Pons (tissue), 1 donor: ENCODE measurements at regions not wholly inside any gene's neighbourhood (a gene's known extent, or its start where the extent isn't known, plus 50 kb on each side); places are given as distances from the start of the nearest gene placed in this dataset.
"Not testable (repeated sequence)": the region's sequence is repeated elsewhere in the genome, so short reads cannot be mapped to it uniquely, and the experiment has no call there.

Experiments used
- DNase-seq: peaks from one replicate; pipeline ENCODE4 v3.0.0-alpha.2; 2016; ENCODE audit warnings: low spot score

DNA sequence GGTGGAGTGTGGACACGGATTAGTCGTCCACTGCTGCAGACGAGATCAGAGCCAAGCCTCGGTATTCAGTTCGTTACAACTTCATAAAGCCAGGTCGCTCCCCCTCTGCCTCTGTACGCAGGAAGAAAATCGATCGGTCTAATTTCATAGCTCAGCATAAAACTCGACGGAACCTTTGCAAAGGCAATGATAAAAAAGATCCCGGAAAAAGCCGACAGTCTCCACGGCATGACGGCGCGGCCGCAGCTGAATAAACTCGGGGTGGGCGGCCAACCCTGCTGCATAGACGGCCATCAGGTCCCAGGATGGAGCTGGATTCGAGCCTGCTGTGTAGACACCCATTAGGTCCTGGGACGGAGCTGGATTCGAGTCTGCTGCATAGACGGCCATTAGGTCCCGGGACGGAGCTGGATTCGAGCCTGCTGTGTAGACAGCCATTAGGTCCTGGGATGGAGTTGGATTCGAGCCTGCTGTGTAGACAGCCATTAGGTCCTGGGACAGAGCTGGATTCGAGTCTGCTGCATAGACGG is 113.8 kb upstream of the PPP2R3B start:
- DNase-seq: no peak

DNA sequence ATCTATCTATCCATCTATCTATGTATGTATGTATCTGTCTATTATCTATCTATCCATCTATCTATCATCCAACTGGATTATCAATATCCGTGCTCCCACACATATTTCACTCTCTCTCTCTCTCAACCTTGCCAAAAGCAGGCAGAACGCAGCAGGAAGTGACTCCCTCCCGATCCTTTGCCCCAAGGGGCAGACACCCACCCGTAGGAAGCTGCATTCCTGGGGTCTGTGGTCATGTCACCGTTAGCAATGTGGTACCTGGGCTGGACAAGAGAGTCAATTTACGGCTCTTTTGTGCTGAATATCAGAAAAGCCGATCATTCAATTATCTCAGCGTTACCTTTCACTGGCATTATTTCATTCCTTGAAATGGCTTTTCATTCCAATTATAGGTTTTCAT is 119.6 kb upstream of the PPP2R3B start:
- DNase-seq: no peak

DNA sequence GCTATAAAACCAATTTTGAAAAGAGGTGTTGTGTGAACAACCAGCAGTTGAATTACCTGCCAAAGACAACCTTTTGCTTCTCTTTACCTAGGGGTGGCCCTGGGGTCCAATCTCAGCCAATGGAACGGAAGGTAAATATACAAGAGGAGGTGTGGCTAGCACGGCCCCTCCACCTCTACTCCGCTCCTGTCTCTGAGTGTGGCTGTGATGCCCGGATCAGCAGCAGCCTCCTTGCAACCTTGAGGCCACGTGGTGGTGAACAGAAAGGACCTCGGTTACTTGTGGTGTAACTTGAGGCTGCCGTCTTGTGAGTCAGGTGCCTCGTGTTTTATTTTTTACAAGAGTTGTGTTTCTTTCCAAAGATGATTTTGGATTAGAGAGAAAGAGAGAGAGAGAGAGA is 121.5 kb upstream of the PPP2R3B start:
- no peak for DNase-seq

DNA sequence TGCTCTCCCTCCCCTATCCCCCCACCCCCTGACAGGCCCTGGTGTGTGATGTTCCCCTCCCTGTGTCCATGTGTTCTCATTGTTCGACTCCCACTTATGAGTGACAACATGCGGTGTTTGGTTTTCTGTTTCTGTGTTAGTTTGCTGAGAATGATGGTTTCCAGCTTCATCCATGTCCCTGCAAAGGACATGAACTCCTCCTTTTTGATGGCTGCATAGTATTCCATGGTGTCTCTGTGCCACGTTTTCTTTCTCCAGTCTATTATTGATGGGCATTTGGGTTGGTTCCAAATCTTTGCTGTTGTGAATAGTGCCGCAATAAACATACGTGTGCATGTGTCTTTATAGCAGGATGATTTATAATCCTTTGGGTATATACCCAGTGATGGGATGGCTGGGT is 121.8 kb upstream of the SHOX start:
- DNase-seq: not testable (repeated sequence)

DNA sequence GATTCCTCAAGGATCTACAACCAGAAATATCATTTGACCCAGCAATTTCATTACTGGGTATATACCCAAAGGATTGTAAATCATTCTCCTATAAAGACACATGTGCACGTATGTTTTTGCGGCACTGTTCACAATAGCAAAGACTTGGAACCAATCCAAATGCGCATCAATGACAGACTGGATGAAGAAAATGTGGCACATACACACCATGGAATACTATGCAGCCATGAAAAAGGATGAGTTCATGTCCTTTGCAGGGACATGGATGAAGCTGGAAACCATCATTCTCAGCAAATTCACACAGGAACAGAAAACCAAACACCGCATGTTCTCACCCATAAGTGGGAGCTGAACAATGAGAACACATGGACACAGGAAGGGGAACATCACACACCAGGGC is 119.5 kb upstream of the SHOX start:
- DNase-seq: not testable (repeated sequence)

DNA sequence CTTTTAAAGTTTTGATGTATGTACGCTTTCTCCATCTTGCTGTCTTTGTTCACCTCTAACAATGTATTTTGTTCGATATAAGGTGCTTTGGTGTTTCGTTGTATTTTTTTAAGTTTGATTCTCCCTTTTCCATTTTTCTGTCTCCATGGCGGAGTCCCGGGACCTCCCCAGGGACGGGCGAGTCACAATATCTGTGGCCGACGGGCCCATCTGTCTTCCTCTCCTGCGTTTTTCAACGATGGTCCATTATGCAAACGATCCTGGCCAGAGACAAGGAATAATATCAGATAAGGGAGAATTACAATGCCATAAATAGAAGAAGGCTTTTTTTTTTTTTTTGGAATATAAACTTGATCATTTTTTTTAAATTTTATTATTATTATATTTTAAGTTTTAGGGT is 112.3 kb upstream of the SHOX start:
- no peak for DNase-seq

DNA sequence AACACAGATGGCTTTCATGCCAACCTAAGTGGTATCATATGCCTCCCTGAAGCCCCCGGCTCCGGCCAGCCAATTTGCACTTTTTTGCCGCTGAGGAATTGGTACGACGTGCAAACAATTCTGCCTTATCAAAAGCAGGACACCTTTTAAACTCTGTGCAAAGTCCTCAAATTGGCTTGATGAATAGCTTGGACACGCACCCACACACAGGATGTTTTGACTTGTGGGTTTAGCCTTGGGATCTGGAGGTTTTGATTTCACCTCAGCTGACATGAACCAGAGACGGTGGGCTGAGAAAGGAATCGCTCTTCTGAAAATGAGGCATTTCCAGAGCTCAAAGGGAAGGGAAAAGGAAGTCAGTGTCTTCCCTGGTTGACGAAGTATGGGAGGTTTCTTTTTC is 110.8 kb upstream of the SHOX start:
- DNase-seq: no peak

DNA sequence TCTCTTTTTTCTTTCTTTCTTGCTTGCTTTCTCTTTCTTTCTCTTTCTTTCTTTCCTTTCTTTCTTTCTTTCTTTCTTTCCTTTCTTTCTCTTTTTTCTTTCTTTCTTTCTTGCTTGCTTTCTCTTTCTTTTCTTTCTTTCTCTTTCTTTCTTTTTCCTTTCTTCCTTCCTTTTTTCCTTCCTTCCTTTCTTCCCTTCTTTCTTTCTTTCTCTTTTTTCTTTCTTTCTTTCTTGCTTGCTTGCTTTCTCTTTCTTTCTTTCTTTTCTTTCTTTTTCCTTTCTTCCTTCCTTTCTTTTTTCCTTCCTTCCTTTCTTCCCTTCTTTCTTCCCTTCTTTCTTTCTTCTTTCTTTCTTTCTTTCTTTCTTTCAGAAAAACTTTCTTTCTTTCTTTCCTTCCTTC is 108.1 kb upstream of the SHOX start:
- DNase-seq: no peak

DNA sequence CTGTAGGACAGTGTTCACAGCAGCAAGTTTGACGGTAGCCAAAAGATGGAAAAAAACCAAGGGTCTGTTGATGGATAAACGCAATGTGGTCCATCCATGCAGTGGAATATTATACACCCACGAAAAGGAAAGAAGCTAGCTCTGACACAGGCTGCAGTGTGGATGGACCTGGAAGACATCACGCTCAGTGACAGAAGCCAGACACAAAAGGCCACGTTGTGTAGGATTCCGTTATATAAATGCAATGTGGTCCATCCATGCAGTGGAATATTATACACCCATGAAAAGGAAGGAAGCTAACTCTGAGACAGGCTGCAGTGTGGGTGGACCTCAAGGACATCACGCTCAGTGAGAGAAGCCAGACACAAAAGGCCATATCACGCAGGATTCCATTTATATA is 105.5 kb upstream of the SHOX start:
- no peak for DNase-seq

DNA sequence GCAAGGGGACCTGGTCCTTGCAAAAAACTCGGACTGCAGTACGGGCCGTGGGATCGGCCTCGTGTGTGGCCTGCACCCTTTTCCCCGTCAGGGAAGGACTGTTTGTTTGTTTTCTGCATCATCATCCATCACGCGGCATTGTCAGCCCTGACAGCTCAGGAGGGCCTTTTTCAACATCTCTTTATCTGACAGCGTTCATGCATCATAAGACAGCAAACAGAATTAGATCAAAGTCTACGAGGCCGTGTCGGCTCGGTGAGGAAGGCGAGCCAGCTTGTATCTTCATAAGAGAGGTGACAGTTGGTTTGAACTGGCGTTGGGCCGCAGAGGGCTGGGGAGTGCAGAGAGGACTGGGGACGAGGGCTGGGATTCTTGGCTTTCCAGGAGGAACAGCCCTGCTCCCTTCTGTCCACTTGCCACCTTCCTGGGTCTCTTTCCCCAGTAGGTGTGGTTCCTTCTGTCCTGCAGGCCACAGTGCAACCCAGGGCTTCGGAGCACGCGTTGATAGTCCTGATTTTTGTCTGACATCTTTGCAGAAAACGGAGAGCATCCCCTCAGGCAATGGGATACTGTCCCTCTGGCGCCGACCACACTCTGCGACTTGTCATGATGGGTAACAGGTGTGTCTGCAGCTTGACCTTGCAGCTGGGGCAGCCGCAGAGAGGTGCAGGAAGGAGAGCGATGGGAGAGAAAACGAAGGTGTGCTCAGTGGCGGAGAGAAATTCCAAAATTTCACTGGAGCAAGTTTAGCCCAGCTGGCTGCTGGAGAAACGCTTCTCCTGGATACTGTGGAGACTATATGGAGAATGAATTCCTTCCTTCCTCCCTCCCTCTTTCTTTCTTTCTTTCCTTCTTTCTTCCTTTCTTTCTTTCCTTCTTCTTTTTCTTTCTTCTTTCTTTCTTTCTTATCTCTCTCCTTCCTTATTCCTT is 104.0 kb upstream of the SHOX start:
- DNase-seq: no peak

DNA sequence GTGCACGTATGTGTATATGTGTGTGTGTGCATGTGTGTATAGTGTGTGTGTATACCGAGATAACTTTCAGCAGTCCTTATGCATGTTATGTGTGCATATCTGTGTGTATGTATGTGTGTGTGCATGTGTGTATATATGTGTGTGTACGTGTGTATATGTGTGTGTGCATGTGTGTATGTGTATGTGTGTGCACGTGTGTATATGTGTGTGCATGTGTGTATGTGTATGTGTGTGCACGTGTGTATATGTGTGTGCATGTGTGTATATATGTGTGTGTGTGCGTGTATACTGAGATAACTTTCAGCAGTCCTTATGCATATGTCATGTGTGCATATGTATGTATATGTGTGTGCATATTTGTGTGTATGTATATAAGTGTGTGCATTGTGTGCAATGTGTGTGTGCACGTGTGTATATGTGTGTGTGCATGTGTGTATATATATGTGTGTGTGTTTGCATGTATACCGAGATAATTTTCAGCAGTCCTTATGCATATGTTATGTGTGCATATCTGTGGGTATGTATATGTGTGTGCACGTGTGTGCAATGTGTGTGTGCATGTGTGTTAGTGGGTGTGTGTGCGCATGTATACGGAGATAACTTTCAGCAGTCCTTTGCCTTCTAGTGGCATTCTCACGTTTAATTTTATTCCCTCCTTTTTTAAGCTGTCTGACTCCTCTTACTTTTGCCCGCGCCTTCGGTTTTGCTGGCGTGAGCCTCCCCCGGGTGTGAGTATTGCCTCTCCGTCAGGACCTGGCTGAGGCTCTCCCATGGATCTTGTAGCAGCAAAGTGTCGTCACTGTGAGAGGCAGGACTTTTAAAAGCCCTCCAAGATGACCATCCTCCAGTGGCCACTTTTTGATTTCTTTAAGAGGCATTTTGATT is 99.6 kb upstream of the SHOX start:
- no peak for DNase-seq

DNA sequence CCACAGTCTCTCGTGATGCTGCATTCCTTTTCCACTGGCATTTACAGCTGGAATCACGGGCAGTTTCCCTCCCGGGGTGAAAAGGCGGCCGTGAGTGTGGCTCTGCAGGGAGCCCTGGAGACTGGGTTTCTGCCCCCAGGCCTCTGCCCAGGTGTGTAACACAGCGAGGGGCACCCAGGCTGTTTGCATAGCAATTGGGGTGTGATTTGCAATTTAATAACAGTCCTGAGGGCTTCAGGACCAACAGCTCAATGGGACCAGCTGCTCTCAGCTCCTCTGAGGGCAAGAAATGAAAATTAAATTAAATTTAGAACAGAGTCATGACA is 99.0 kb upstream of the SHOX start:
- DNase-seq: no peak

DNA sequence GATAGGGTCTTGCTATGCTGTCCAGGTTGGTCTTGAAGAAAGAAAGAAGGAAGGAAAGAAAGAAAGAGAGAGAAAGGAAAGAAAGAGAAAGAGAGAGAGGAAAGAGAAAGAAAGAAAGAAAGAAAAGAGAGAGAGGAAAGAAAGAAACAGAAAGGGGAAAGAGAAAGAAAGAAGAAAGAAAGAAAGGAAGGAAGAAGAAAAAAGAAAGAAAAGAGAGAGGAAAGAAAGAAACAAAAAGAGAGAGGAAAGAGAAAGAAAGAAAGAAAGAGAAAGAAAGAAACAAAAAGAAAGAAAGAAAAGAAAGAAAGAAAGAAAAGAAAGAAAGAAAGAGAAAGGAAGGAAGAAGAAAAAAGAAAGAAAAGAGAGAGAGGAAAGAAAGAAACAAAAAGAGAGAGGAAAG is 95.8 kb upstream of the SHOX start:
- DNase-seq: no peak

DNA sequence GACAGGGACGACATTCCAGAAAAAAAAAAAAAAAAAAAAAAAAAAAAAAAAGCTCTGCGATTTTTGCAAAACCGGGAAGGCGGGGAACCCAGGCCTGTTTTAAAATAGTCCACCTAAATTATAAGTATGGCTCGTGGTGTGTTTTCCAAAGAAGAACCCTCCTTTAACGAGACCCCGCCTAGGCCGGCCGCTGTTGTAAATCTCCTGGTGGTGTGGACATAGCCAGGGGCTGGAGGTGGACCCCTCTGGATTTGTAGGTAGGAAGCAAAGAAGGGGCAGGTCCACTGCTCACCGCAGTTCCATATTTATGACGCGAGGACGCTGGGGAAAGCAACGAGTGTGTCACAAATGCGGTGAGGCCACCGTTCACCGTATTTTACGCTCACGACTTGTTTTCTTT is 94.0 kb upstream of the SHOX start:
- DNase-seq: no peak

DNA sequence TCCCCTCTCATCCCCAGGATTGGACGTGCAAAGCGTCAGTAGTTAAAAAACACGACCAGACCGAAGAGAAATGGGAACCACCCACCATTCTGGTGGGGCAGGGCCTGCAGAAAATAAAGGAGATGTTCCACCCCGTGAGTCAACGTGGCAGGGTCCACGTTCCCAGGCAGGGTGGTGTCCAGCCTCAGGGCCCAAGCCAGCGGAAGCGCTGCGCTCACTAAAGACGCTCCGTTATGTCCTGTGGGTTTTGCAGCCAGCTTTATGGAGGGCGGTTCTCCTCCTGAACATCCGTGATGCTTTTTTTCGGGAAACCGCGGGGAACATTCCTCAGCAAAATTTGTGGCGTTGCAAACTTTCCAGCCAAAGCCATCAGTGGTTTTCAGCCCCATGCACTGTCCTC is 93.4 kb upstream of the SHOX start:
- DNase-seq: no peak

DNA sequence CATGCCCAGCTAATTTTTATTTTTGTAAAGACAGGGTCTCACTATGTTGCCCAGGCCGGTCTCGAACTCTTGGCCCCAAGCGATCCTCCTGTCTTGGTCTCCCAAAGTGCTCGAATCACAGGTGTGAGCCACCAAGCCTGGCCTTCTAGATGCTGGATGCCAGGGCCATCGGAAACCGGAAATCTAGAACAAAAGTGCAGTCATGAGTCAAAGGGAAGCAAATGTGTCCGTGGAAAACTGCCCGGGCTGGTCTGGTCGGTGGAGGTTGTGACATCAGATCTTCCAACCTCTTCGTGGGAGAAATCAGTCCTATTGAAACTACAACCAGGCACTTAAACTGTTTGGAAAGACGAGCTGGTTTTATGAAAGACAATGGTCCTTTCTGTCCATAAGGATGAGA is 92.3 kb upstream of the SHOX start:
- no peak for DNase-seq

DNA sequence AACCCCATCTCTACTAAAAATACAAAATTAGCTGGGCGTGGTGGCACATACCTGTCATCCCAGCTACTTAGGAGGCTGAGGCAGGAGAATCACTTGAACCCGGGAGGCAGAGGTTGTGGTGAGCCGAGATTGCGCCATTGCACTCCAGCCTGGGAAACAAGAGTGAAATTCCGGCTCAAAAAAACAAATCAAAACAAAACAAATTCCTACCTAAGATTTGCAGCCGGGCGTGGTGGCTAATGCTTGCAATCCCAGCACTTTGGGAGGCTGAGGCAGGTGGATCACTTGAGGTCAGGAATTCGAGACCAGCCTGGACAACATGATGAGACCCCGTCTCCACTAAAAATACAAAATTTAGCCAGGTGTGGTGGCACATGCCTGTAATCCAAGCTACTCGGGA is 89.6 kb upstream of the SHOX start:
- DNase-seq: not testable (repeated sequence)

DNA sequence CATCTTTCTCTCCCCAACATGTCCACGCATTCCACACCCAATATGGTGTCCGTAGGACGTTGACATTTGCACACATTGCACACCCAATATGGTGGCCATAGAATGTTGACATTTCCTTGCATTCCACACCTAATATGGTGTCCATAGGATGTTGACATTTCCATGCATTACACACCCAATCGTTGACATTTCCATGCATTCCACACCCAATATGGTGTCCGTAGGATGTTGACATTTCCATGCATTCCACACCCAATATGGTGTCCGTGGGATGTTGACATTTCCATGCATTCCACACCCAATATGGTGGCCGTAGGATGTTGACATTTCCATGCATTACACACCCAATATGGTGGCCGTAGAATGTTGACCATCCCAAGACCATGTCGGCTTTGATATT is 88.4 kb upstream of the SHOX start:
- no peak for DNase-seq

DNA sequence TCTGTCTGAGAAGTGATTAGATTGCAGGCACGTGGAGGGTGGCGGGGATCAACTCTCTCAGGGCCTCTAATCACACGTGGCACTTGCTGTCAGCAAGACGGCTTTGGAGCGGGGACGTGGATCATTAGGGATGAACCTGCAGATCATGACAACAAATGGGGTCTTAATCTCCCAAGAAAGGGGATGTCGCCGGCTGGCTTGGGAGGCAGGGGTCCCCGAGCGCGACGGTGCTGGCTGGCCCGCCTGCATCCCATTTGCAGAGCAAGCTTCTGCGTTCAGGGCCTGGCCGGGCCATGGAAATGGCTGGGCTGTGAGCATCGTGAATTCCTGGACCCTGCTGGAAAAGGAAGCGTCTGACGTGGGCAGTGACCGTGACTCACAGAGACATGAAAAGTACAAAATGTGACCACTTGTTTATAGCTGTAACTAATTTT is 85.1 kb upstream of the SHOX start:
- no peak for DNase-seq

DNA sequence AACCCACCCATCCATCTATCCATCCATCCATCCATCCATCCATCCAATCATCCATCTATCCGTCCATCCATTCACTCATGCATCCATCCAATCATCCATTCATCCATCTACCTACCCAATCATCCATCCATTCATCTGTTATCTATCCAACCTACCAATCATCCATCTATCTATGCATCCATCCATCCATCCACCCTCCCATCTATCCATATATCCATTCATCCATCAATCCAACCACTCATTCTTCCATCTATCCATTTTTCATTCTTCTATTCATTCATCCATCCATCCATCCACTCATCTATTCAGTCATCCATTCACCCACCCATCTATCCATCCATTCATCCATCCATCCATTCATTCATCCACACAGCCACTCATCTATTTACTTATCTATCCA is 80.1 kb upstream of the SHOX start:
- no peak for DNase-seq

DNA sequence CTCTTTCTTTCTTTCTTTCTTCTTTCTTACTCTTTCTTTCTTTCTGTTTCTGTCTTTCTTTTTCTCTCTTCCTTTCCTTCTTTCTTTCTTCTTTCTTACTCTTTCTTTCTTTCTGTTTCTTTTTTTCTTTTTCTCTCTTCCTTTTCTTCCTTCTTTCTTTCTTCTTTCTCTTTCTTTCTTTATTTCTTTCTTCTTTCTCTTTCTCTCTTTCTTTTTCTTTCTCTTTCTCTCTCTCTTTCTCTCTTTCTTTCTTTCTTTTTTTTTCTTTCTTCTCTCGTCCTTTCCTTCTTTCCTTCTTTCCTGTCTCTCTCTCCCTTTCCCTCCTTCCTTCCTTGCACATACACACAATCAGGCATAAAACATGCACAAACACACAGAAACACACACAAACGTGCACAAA is 79.3 kb upstream of the SHOX start:
- no peak for DNase-seq

DNA sequence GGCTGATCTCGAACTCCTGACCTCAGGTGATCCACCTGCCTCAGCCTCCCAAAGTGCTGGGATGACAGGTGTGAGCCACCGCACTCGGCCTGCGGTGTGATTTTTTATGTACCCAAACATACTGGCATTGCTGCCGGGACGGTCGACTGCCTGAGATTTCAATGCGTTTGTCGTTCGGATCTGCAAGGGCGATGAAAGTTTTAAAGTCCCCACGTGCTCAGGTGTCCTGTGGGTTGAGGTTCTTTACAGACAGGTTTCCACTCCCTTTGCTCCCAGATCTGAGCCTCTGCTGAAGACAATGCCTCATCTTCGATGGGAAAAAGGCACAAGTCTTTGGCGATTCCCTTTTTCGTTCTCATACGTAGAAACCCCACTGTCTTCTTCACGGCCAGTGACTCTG is 78.1 kb upstream of the SHOX start:
- no peak for DNase-seq

DNA sequence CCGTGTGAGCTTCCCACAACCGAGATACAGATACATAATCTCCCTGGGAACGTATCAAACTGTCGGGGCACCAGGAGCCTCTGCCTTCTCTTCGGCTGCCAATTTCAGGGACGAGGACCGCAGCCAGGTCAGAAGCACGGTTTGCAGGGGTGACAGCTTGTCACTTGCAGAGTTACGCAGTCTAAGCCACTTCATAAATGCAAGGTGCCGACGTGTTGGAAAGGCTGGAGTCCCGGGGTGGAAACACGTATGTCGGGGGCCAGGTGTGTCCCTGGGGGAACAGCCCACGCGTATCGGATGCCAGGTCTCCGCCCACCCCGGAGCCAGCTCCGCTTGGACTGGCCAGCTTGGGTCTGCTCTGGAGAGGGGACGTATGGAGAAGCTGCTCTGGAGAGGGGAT is 76.3 kb upstream of the SHOX start:
- no peak for DNase-seq
